Hepatic stellate cell (primary cell): ENCODE measurements at regions not wholly inside any gene's neighbourhood (a gene's known extent, or its start where the extent isn't known, plus 50 kb on each side); places are given as distances from the start of the nearest gene placed in this dataset.
"Not testable (repeated sequence)": the region's sequence is repeated elsewhere in the genome, so short reads cannot be mapped to it uniquely, and the experiment has no call there.

Experiments used
- DNase-seq: peaks from one replicate; pipeline ENCODE4 v3.0.0; 2011; ENCODE audit warnings: low spot score

- no peak for DNase-seq
Measured at GRCh38 chr4:165774326-165774725, 98.7 kb upstream of the TLL1 start.

- DNase-seq, result no peak
Measured at GRCh38 chr4:165779950-165780670, 92.9 kb upstream of the TLL1 start.

- DNase-seq, result no peak
Measured at GRCh38 chr4:165780735-165781134, 92.3 kb upstream of the TLL1 start.

- no peak for DNase-seq
Measured at GRCh38 chr4:165782623-165783022, 90.4 kb upstream of the TLL1 start.

- DNase-seq, result no peak
Measured at GRCh38 chr4:165783626-165784025, 89.4 kb upstream of the TLL1 start.

GRCh38 chr4:165784672-165785071, 88.4 kb upstream of the TLL1 start:
- DNase-seq, result no peak

GRCh38 chr4:165785337-165785736, 87.7 kb upstream of the TLL1 start:
- DNase-seq, result no peak

- no peak for DNase-seq
Measured at GRCh38 chr4:165787516-165788274, 85.3 kb upstream of the TLL1 start.

GRCh38 chr4:165788686-165789463, 84.2 kb upstream of the TLL1 start:
- DNase-seq, result no peak

- DNase-seq, result no peak
Measured at GRCh38 chr4:165793236-165793635, 79.8 kb upstream of the TLL1 start.

GRCh38 chr4:165794834-165795233, 78.2 kb upstream of the TLL1 start:
- DNase-seq, result no peak

GRCh38 chr4:165799384-165799815, 73.6 kb upstream of the TLL1 start:
- DNase-seq, result no peak

GRCh38 chr4:165802452-165802851, 70.6 kb upstream of the TLL1 start:
- DNase-seq, result no peak

- DNase-seq, result no peak
Measured at GRCh38 chr4:165803005-165803404, 70.0 kb upstream of the TLL1 start.

GRCh38 chr4:165805406-165805805, 67.6 kb upstream of the TLL1 start:
- no peak for DNase-seq

- no peak for DNase-seq
Measured at GRCh38 chr4:165806613-165807012, 66.4 kb upstream of the TLL1 start.

- DNase-seq, result no peak
Measured at GRCh38 chr4:165810726-165811125, 62.3 kb upstream of the TLL1 start.

- DNase-seq, result no peak
Measured at GRCh38 chr4:165813606-165814005, 59.4 kb upstream of the TLL1 start.

GRCh38 chr4:165814256-165815020, 58.6 kb upstream of the TLL1 start:
- DNase-seq, result no peak

GRCh38 chr4:165819126-165819525, 53.9 kb upstream of the TLL1 start:
- not testable (repeated sequence) for DNase-seq
